ENCODE measurements at regions not wholly inside any gene's neighbourhood (a gene's known extent, or its start where the extent isn't known, plus 50 kb on each side); places are given as distances from the start of the nearest gene placed in this dataset.

GRCh38 chr10:4117604-4118003 is 332.6 kb upstream of the KLF6 start:
- TF ChIP-seq CTCF (IDR thresholded peaks at IDR 0.05) (no peak), POLR2A (IDR thresholded peaks at IDR 0.05) (no peak)

All from thyroid gland (tissue), 4 donors.